A673 (cell line): ENCODE measurements at regions not wholly inside any gene's neighbourhood (a gene's known extent, or its start where the extent isn't known, plus 50 kb on each side); places are given as distances from the start of the nearest gene placed in this dataset.

Experiments
- BruUV-seq: library from RNA; stranded (reverse); fragments of 400-500 nt; replicated peaks from 2 replicates; lab custom pipeline; 2021; lab: Mats Ljungman, UMichigan
- CTCF ChIA-PET: fragments of 300-600 bp; sonication (Branson Sonifier 250); formaldehyde crosslinking; loops from one replicate; lab custom pipeline; 2022; ENCODE audit warnings: antibody characterized with exemption; lab: Charles Lee
- POLR2A ChIA-PET: fragments of 300-600 bp; sonication (Branson Sonifier 250); formaldehyde crosslinking; loops from one replicate; lab custom pipeline; 2022; ENCODE audit warnings: antibody characterized with exemption; ENCODE audit not compliant: low non-redundant PET; lab: Charles Lee
- DNase-seq: peaks from one replicate; pipeline ENCODE4 v3.0.0-alpha.2; 2015; ENCODE audit warnings: low spot score
- H3K27ac ChIP-seq: fragments of 200-600 bp; sonication (generic); 2 replicates; pipeline ENCODE4 v1.5.1; 2016; ENCODE audit warnings: mixed run types, low read depth, mild to moderate bottlenecking, mixed read lengths, antibody characterized with exemption, low read length; ENCODE audit not compliant: poor library complexity, severe bottlenecking
- H3K27me3 ChIP-seq: fragments of 200-600 bp; sonication (generic); replicated peaks from 2 replicates; pipeline ENCODE4 v1.6.1; 2017; ENCODE audit warnings: mixed run types, low read depth, mild to moderate bottlenecking, mixed read lengths, antibody characterized with exemption, low read length; ENCODE audit not compliant: insufficient read depth, poor library complexity
- H3K36me3 ChIP-seq: fragments of 200-600 bp; sonication (generic); 2 replicates; pipeline ENCODE4 v1.6.1; 2016; ENCODE audit warnings: mixed run types, mild to moderate bottlenecking, mixed read lengths, antibody characterized with exemption, low read length; ENCODE audit not compliant: insufficient read depth, poor library complexity, severe bottlenecking
- H3K4me1 ChIP-seq: fragments of 200-600 bp; sonication (generic); 2 replicates; pipeline ENCODE4 v1.6.1; 2017; ENCODE audit warnings: mixed run types, mild to moderate bottlenecking, mixed read lengths, antibody characterized with exemption, low read length; ENCODE audit not compliant: insufficient read depth, poor library complexity, severe bottlenecking
- H3K4me3 ChIP-seq: fragments of 200-600 bp; sonication (generic); 2 replicates; pipeline ENCODE4 v1.5.1; 2016; ENCODE audit warnings: low read depth, mixed run types, mild to moderate bottlenecking, mixed read lengths, low read length; ENCODE audit not compliant: poor library complexity, severe bottlenecking
- H3K9me3 ChIP-seq: fragments of 200-600 bp; sonication (generic); 2 replicates; pipeline ENCODE4 v1.6.1; 2016; ENCODE audit warnings: mixed run types, low read depth, mild to moderate bottlenecking, mixed read lengths, antibody characterized with exemption, low read length; ENCODE audit not compliant: poor library complexity, severe bottlenecking
- EZH2 ChIP-seq: fragments of 200-600 bp; sonication (generic); IDR thresholded peaks from 2 replicates; pipeline ENCODE4 v1.6.1; 2017; ENCODE audit warnings: borderline replicate concordance, low read depth, mild to moderate bottlenecking, mixed read lengths, antibody characterized with exemption, low read length; ENCODE audit not compliant: poor library complexity, severe bottlenecking
- intact Hi-C: fragments of 100-400 bp; cut with micrococcal nuclease; formaldehyde crosslinking; loops from one replicate; pipeline ENCODE4 v1.10.0; 2022; ENCODE audit not compliant: unreplicated experiment
- TF ChIP-seq, protein P1 (sequence below): fragments of 300-800, 200-600 bp; sonication (generic); conservative IDR thresholded peaks from 2 replicates; pipeline ENCODE4 v1.5.1; 2017; ENCODE audit warnings: low read depth, mild to moderate bottlenecking, antibody characterized with exemption, low read length, moderate library complexity, mixed read lengths

DNA sequence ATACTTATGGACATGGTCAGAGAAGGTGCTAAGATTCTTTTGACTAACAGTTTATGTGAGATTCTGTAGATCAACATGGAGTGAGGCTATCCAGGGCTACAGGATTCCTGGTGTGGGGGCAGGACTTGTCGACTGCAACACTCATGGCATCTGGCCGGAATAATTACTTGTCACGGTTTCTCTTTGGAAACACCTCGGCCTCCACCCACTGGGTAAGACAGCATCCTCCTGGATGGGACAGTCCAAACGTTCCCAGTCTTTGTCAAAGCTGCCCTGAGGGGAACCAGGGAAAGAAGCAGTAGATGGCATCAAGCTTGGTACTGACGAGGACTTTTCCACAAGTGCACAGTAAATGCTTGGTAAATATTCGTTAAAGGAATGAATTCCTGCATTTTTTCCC, 762.8 kb downstream of the BRD1 start:
- H3K4me3 ChIP-seq = no peak overlapping the region
- H3K27me3 ChIP-seq = no peaks in the 10 kb centered on the region
- no TSS peak for BruUV-seq
- intact Hi-C loops = no loop called here
- DNase-seq = no peak
- peaks cover 10% of the 10 kb centered on the region for H3K4me1 ChIP-seq
- H3K9me3 ChIP-seq = no peaks in the 10 kb centered on the region
- H3K36me3 ChIP-seq = no peaks in the 10 kb centered on the region
- no peak overlapping the region for H3K27ac ChIP-seq
- ChIA-PET CTCF (no interaction called here), POLR2A (no interaction called here)
- TF ChIP-seq, protein P1, sequence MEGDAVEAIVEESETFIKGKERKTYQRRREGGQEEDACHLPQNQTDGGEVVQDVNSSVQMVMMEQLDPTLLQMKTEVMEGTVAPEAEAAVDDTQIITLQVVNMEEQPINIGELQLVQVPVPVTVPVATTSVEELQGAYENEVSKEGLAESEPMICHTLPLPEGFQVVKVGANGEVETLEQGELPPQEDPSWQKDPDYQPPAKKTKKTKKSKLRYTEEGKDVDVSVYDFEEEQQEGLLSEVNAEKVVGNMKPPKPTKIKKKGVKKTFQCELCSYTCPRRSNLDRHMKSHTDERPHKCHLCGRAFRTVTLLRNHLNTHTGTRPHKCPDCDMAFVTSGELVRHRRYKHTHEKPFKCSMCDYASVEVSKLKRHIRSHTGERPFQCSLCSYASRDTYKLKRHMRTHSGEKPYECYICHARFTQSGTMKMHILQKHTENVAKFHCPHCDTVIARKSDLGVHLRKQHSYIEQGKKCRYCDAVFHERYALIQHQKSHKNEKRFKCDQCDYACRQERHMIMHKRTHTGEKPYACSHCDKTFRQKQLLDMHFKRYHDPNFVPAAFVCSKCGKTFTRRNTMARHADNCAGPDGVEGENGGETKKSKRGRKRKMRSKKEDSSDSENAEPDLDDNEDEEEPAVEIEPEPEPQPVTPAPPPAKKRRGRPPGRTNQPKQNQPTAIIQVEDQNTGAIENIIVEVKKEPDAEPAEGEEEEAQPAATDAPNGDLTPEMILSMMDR = no peak
- TF ChIP-seq EZH2 = no peak

DNA sequence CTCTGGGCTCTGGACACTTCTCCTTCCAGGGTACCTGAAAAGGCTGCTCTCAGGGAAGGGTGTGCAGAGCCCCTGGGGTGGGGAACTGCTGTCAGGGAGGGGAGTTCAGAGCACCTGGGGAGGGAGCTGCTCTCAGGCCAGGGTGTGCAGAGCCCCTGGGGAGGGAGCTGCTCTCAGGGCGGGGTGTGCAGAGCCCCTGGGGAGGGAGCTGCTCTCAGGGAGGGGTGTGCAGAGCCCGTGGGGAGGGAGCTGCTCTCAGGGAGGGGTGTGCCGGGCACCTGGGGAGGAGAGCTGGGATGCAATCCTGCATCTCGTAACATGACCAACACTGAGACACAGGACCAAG, 764.2 kb downstream of the BRD1 start:
- POLR2A ChIA-PET = no interaction called here
- BruUV-seq = no TSS peak
- Histone ChIP-seq H3K4me3 (no peak overlapping the region), H3K36me3 (no peaks in the 10 kb centered on the region), H3K27ac (no peak overlapping the region), H3K4me1 (peaks cover 10% of the 10 kb centered on the region), H3K9me3 (no peaks in the 10 kb centered on the region), H3K27me3 (no peaks in the 10 kb centered on the region)
- intact Hi-C loops = no loop called here
- no peak for DNase-seq
- CTCF ChIA-PET = no interaction called here
- TF ChIP-seq EZH2 = no peak
- TF ChIP-seq, protein P1 = no peak

DNA sequence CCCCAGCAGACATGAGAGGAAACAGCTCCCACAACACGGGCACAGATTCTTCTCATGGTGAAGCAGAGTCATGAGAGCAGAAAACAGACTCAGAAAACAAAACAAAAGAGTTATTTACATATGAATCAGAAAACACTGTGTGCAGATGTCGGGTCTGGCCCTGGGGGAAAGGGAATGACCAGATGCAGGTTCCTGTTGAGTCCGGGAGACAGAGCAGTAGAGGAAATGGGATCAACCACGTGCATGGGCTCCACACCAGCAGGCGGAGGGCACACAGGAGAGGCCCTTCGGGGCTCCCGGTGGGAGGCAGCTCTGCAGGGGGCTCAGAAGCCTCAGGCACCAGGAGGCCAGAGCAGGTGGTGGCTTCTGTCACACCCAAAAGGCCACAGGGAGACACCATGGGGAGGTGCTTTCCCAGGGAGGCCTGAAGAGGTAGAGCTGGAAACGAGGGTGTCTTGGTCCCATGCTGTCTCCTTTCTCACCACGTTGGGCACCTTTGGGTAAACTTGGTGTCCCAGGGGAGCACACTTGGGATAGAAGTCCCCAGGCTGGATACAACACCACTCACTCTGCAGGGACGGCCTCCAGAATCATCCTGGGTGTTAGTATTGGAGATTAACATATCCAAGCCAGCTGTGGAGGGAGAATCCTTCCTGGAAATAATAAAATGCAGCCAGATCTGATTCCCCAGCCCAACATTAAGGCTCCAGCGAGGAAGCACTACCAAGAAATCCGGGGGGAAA, 764.7 kb downstream of the BRD1 start:
- DNase-seq = no peak
- no TSS peak for BruUV-seq

More for the DNA sequence above, 764.7 kb downstream of the BRD1 start:
- H3K27me3 ChIP-seq = no peaks in the 10 kb centered on the region
- TF ChIP-seq, protein P1 = no peak
- TF ChIP-seq EZH2 = no peak
- peaks cover 10% of the 10 kb centered on the region for H3K4me1 ChIP-seq
- CTCF ChIA-PET = no interaction called here
- H3K36me3 ChIP-seq = no peaks in the 10 kb centered on the region
- intact Hi-C loops = no loop called here
- no peak overlapping the region for H3K4me3 ChIP-seq
- H3K27ac ChIP-seq = no peak overlapping the region
- no peaks in the 10 kb centered on the region for H3K9me3 ChIP-seq
- POLR2A ChIA-PET = no interaction called here
